Transverse colon (tissue), 4 donors: ENCODE measurements at regions not wholly inside any gene's neighbourhood (a gene's known extent, or its start where the extent isn't known, plus 50 kb on each side); places are given as distances from the start of the nearest gene placed in this dataset.

Experiments
- CTCF ChIP-seq, 5 experiments: fragments of 200-600 bp in 3 of 5; fragments of 450-650 bp in 2 of 5; sonication (generic) in 3 of 5; IDR thresholded peaks; 1 replicate in 2 of 5; 2 replicates in 3 of 5; pipeline ENCODE4 v1.5.1; 2016 to 2017; ENCODE audit warnings: antibody characterized with exemption in 5 of 5, inconsistent platforms in 3 of 5, mild to moderate bottlenecking in 2 of 5, moderate library complexity in 1 of 5
- POLR2A ChIP-seq: fragments of 450-650 bp; IDR thresholded peaks from one replicate; pipeline ENCODE4 v1.6.1; 2016; ENCODE audit warnings: antibody characterized with exemption, mild to moderate bottlenecking, moderate library complexity
- POLR2AphosphoS5 ChIP-seq, 3 donors: sonication (generic); formaldehyde crosslinking; IDR thresholded peaks; one replicate each; pipeline ENCODE4 v1.6.1; 2016; ENCODE audit warnings: antibody characterized with exemption in 3 of 3

- TF ChIP-seq CTCF (IDR thresholded peaks at IDR 0.05), result no peak
- TF ChIP-seq POLR2AphosphoS5 (IDR thresholded peaks at IDR 0.05), result no peak
- TF ChIP-seq POLR2A, result no peak
Observed at GRCh38 chr1:68623700-68624099, 126.8 kb upstream of the DEPDC1 start.
